ENCODE measurements at regions not wholly inside any gene's neighbourhood (a gene's known extent, or its start where the extent isn't known, plus 50 kb on each side); places are given as distances from the start of the nearest gene placed in this dataset.
"Not testable (repeated sequence)": the region's sequence is repeated elsewhere in the genome, so short reads cannot be mapped to it uniquely, and the experiment has no call there.

GRCh38 chr6:141046496-141046895, 1086.2 kb upstream of the GJE1 start:
- not testable (repeated sequence) for ATAC-seq; H3K9me3 Mint-ChIP-seq; H3K36me3 Mint-ChIP-seq; H3K27ac Mint-ChIP-seq; DNase-seq (ENCODE audit: low spot score in 2 of 2)

GRCh38 chr6:141041596-141042087, 1091.1 kb upstream of the GJE1 start:
- Mint-ChIP-seq H3K36me3 (peaks cover 0 to 9% of the 10 kb centered on the region in 2 donors), H3K9me3 (peaks cover 0 to 8% of the 10 kb centered on the region in 2 donors), H3K27ac (no peak overlapping the region)
- no peak for DNase-seq (ENCODE audit: low spot score in 2 of 2)
- no peak for ATAC-seq

GRCh38 chr6:141035312-141036200, 1097.2 kb upstream of the GJE1 start:
- peaks cover 0 to 4% of the 10 kb centered on the region in 2 donors for H3K9me3 Mint-ChIP-seq
- ATAC-seq (no peak), DNase-seq (ENCODE audit: low spot score in 2 of 2) (no peak)
- peaks cover 0 to 2% of the 10 kb centered on the region in 2 donors for H3K36me3 Mint-ChIP-seq
- no peak overlapping the region for H3K27ac Mint-ChIP-seq

- H3K27ac Mint-ChIP-seq = no peak overlapping the region
- H3K9me3 Mint-ChIP-seq = no peaks in the 10 kb centered on the region
- no peak for ATAC-seq
- no peaks in the 10 kb centered on the region for H3K36me3 Mint-ChIP-seq
- no peak for DNase-seq (ENCODE audit: low spot score in 2 of 2)
Measured at GRCh38 chr6:141033101-141033500, 1099.6 kb upstream of the GJE1 start.

- no peaks in the 10 kb centered on the region for H3K36me3 Mint-ChIP-seq
- no peak overlapping the region for H3K27ac Mint-ChIP-seq
- DNase-seq (ENCODE audit: low spot score in 2 of 2) (no peak), ATAC-seq (no peak)
- H3K9me3 Mint-ChIP-seq = no peaks in the 10 kb centered on the region
Measured at GRCh38 chr6:141029908-141030307, 1102.8 kb upstream of the GJE1 start.

GRCh38 chr6:141028791-141029280, 1103.9 kb upstream of the GJE1 start:
- ATAC-seq (no peak), DNase-seq (ENCODE audit: low spot score in 2 of 2) (no peak)
- Mint-ChIP-seq H3K36me3 (no peaks in the 10 kb centered on the region), H3K9me3 (no peaks in the 10 kb centered on the region), H3K27ac (no peak overlapping the region)

GRCh38 chr6:141026504-141026903, 1106.2 kb upstream of the GJE1 start:
- DNase-seq (ENCODE audit: low spot score in 2 of 2) (no peak), ATAC-seq (no peak)
- no peak overlapping the region for H3K27ac Mint-ChIP-seq
- peaks cover 0 to 3% of the 10 kb centered on the region in 2 donors for H3K9me3 Mint-ChIP-seq
- no peaks in the 10 kb centered on the region for H3K36me3 Mint-ChIP-seq

GRCh38 chr6:141024526-141024925, 1108.2 kb upstream of the GJE1 start:
- Mint-ChIP-seq H3K27ac (no peak overlapping the region), H3K9me3 (peaks cover 0 to 3% of the 10 kb centered on the region in 2 donors), H3K36me3 (no peaks in the 10 kb centered on the region)
- DNase-seq (ENCODE audit: low spot score in 2 of 2) (no peak), ATAC-seq (no peak)

GRCh38 chr6:141017941-141018340, 1114.8 kb upstream of the GJE1 start:
- Mint-ChIP-seq H3K36me3 (no peaks in the 10 kb centered on the region), H3K27ac (no peak overlapping the region), H3K9me3 (peaks cover 0 to 3% of the 10 kb centered on the region in 2 donors)
- ATAC-seq = no peak
- no peak for DNase-seq (ENCODE audit: low spot score in 2 of 2)

GRCh38 chr6:141000917-141001316, 1131.8 kb upstream of the GJE1 start:
- Mint-ChIP-seq H3K27ac (no peak overlapping the region), H3K9me3 (no peaks in the 10 kb centered on the region)

GRCh38 chr6:140993515-140993914, 1139.2 kb upstream of the GJE1 start:
- Mint-ChIP-seq H3K36me3 (peaks cover 0 to 6% of the 10 kb centered on the region in 2 donors), H3K9me3 (peaks cover 5 to 8% of the 10 kb centered on the region in 2 donors), H3K27ac (no peak overlapping the region)
- DNase-seq (ENCODE audit: low spot score in 2 of 2) (no peak), ATAC-seq (no peak)

More at GRCh38 chr6:141000917-141001316, 1131.8 kb upstream of the GJE1 start:
- H3K36me3 Mint-ChIP-seq = no peaks in the 10 kb centered on the region
- DNase-seq (ENCODE audit: low spot score in 2 of 2) (no peak), ATAC-seq (no peak)

GRCh38 chr6:140992678-140993077, 1140.0 kb upstream of the GJE1 start:
- DNase-seq (ENCODE audit: low spot score in 2 of 2) = no peak
- no peak overlapping the region for H3K27ac Mint-ChIP-seq
- peaks cover 5 to 8% of the 10 kb centered on the region in 2 donors for H3K9me3 Mint-ChIP-seq
- ATAC-seq = no peak
- peaks cover 0 to 6% of the 10 kb centered on the region in 2 donors for H3K36me3 Mint-ChIP-seq

- Mint-ChIP-seq H3K9me3 (peaks cover 5 to 8% of the 10 kb centered on the region in 2 donors), H3K27ac (no peak overlapping the region), H3K36me3 (peaks cover 0 to 6% of the 10 kb centered on the region in 2 donors)
- DNase-seq (ENCODE audit: low spot score in 2 of 2) (no peak), ATAC-seq (no peak)
Measured at GRCh38 chr6:140988780-140989179, 1143.9 kb upstream of the GJE1 start.

GRCh38 chr6:140987364-140988155, 1145.2 kb upstream of the GJE1 start:
- Mint-ChIP-seq H3K36me3 (peaks cover 0 to 6% of the 10 kb centered on the region in 2 donors), H3K27ac (no peak overlapping the region), H3K9me3 (peaks cover 5 to 8% of the 10 kb centered on the region in 2 donors)
- ATAC-seq (no peak), DNase-seq (ENCODE audit: low spot score in 2 of 2) (no peak)

GRCh38 chr6:140985679-140986275, 1146.9 kb upstream of the GJE1 start:
- Mint-ChIP-seq H3K27ac (no peak overlapping the region), H3K9me3 (peaks cover 5 to 8% of the 10 kb centered on the region in 2 donors), H3K36me3 (peaks cover 0 to 6% of the 10 kb centered on the region in 2 donors)
- DNase-seq (ENCODE audit: low spot score in 2 of 2) (no peak), ATAC-seq (no peak)

- Mint-ChIP-seq H3K27ac (no peak overlapping the region), H3K36me3 (no peaks in the 10 kb centered on the region), H3K9me3 (no peaks in the 10 kb centered on the region)
- ATAC-seq (no peak), DNase-seq (ENCODE audit: low spot score in 2 of 2) (no peak)
Measured at GRCh38 chr6:140980265-140980887, 1152.3 kb upstream of the GJE1 start.

Data from activated naive CD4-positive, alpha-beta T cell treated with anti-CD3 and anti-CD28 coated beads, Interleukin-2, amount 50 U/mL, for 72 hours (primary cell).